Fibroblast of upper back skin (primary cell): ENCODE measurements at regions not wholly inside any gene's neighbourhood (a gene's known extent, or its start where the extent isn't known, plus 50 kb on each side); places are given as distances from the start of the nearest gene placed in this dataset.

Experiments used
- DNase-seq: peaks from one replicate; pipeline ENCODE4 v3.0.0-alpha.2; 2013

GRCh38 chr15:97140216-97140615 is 809.7 kb downstream of the NR2F2 start:
- DNase-seq, result no peak

GRCh38 chr15:97141360-97141759 is 810.9 kb downstream of the NR2F2 start:
- DNase-seq, result no peak

- DNase-seq, result no peak
Observed at GRCh38 chr15:97141871-97142270, 811.4 kb downstream of the NR2F2 start.

GRCh38 chr15:97143592-97144376 is 813.3 kb downstream of the NR2F2 start:
- DNase-seq, result no peak

GRCh38 chr15:97144377-97144711 is 813.8 kb downstream of the NR2F2 start:
- DNase-seq, result no peak

GRCh38 chr15:97146929-97147870 is 813.3 kb upstream of the ARRDC4 start:
- DNase-seq, result no peak

GRCh38 chr15:97153356-97153965 is 807.0 kb upstream of the ARRDC4 start:
- no peak for DNase-seq

GRCh38 chr15:97156739-97157265 is 803.7 kb upstream of the ARRDC4 start:
- DNase-seq, result no peak

GRCh38 chr15:97162805-97163495 is 797.6 kb upstream of the ARRDC4 start:
- no peak for DNase-seq

GRCh38 chr15:97165205-97165604 is 795.3 kb upstream of the ARRDC4 start:
- no peak for DNase-seq

- no peak for DNase-seq
Observed at GRCh38 chr15:97168704-97169475, 791.6 kb upstream of the ARRDC4 start.

GRCh38 chr15:97171556-97171955 is 788.9 kb upstream of the ARRDC4 start:
- no peak for DNase-seq

- no peak for DNase-seq
Observed at GRCh38 chr15:97174886-97175540, 785.5 kb upstream of the ARRDC4 start.

GRCh38 chr15:97177151-97177577 is 783.3 kb upstream of the ARRDC4 start:
- DNase-seq, result no peak

- DNase-seq, result no peak
Observed at GRCh38 chr15:97182581-97182980, 777.9 kb upstream of the ARRDC4 start.

- peak; percentile 6 for DNase-seq
Observed at GRCh38 chr15:97189162-97189780, 771.2 kb upstream of the ARRDC4 start.

- DNase-seq, result no peak
Observed at GRCh38 chr15:97194750-97195149, 765.8 kb upstream of the ARRDC4 start.

- DNase-seq, result no peak
Observed at GRCh38 chr15:97196048-97197014, 764.2 kb upstream of the ARRDC4 start.

GRCh38 chr15:97199393-97200051 is 761.0 kb upstream of the ARRDC4 start:
- DNase-seq, result no peak
